Uterus (tissue), 2 donors: ENCODE measurements at regions not wholly inside any gene's neighbourhood (a gene's known extent, or its start where the extent isn't known, plus 50 kb on each side); places are given as distances from the start of the nearest gene placed in this dataset.

Experiments
- POLR2A ChIP-seq, 2 donors: fragments of 450-650 bp; IDR thresholded peaks; one replicate each; pipeline ENCODE4 v1.6.1; 2016; ENCODE audit warnings: antibody characterized with exemption in 2 of 2, mild to moderate bottlenecking in 1 of 2, moderate library complexity in 1 of 2
- TF ChIP-seq, protein P1 (sequence below), 4 experiments: fragments of 200-600 bp in 2 of 4; fragments of 450-650 bp in 2 of 4; sonication (generic) in 2 of 4; IDR thresholded peaks; one replicate each; pipeline ENCODE4 v1.5.1; 2016 to 2019; ENCODE audit warnings: antibody characterized with exemption in 4 of 4, mild to moderate bottlenecking in 2 of 4, moderate library complexity in 1 of 4

DNA sequence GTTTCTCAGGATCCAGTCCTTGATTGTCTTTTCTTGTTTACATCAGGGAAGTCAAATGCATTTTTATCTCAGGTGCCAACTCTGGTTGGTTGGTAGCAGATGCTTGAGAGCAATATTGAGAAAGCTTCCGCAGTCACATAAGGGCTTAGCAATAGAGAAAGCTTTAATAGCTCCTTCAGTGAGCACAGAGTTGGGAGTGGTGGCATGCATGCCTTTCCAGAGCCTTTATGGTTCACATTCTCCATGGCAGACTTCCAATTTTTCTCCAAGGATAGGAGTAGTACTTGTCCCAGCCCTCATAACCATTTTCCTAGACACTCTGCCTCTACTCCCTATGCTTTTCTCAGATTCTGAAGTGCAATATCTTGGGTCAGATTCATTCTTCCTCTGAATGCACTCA, 280.4 kb downstream of the AEBP2 start:
- TF ChIP-seq POLR2A (IDR thresholded peaks at IDR 0.05), result no peak
- TF ChIP-seq, protein P1, sequence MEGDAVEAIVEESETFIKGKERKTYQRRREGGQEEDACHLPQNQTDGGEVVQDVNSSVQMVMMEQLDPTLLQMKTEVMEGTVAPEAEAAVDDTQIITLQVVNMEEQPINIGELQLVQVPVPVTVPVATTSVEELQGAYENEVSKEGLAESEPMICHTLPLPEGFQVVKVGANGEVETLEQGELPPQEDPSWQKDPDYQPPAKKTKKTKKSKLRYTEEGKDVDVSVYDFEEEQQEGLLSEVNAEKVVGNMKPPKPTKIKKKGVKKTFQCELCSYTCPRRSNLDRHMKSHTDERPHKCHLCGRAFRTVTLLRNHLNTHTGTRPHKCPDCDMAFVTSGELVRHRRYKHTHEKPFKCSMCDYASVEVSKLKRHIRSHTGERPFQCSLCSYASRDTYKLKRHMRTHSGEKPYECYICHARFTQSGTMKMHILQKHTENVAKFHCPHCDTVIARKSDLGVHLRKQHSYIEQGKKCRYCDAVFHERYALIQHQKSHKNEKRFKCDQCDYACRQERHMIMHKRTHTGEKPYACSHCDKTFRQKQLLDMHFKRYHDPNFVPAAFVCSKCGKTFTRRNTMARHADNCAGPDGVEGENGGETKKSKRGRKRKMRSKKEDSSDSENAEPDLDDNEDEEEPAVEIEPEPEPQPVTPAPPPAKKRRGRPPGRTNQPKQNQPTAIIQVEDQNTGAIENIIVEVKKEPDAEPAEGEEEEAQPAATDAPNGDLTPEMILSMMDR (IDR thresholded peaks at IDR 0.05), result no peak
